AG04450 (cell line): ENCODE measurements at regions not wholly inside any gene's neighbourhood (a gene's known extent, or its start where the extent isn't known, plus 50 kb on each side); places are given as distances from the start of the nearest gene placed in this dataset.

Experiments used
- CTCF ChIA-PET: fragments of 300-600, 350-600 bp; formaldehyde crosslinking; extraction: SDS; loops from one replicate; lab custom pipeline; 2022; ENCODE audit warnings: antibody characterized with exemption, inconsistent platforms; lab: Charles Lee
- POLR2A ChIA-PET: fragments of 350-600 bp; formaldehyde crosslinking; extraction: SDS; loops from one replicate; lab custom pipeline; 2021; ENCODE audit warnings: antibody characterized with exemption, inconsistent platforms; lab: Yijun Ruan, JAX
- DNase-seq: peaks from one replicate; pipeline ENCODE4 v3.0.0-alpha.2; 2011; ENCODE audit warnings: low read depth, low spot score
- H3K27ac ChIP-seq: one replicate; pipeline ENCODE4 v1.5.1; 2012; ENCODE audit warnings: low read depth, low read length, control low read depth
- H3K27me3 ChIP-seq: one replicate; pipeline ENCODE4 v1.6.0; 2012; ENCODE audit warnings: low read length; ENCODE audit not compliant: control insufficient read depth, insufficient read depth
- H3K4me3 ChIP-seq: 2 replicates; pipeline ENCODE4 v1.5.1; 2011; ENCODE audit warnings: mild to moderate bottlenecking, low read depth, low read length, control low read depth
- H3K9me3 ChIP-seq: 2 replicates; pipeline ENCODE4 v1.5.1; 2012; ENCODE audit warnings: low read length; ENCODE audit not compliant: control insufficient read depth, insufficient read depth
- CTCF ChIP-seq: IDR thresholded peaks from 2 replicates; pipeline ENCODE4 v1.5.1; 2011; ENCODE audit warnings: low read depth, low read length, control low read depth, inconsistent platforms

- no peak for TF ChIP-seq CTCF
Observed at GRCh38 chr1:5575396-5575940, 416.8 kb downstream of the NPHP4 start.

GRCh38 chr1:5574641-5575040, 417.6 kb downstream of the NPHP4 start:
- TF ChIP-seq CTCF = no peak
- POLR2A ChIA-PET = no interaction called here
- Histone ChIP-seq H3K27me3 (no peaks in the 10 kb centered on the region), H3K4me3 (no peak overlapping the region), H3K27ac (no peak overlapping the region), H3K9me3 (peaks cover 55% of the 10 kb centered on the region)
- no peak for DNase-seq
- CTCF ChIA-PET = no interaction called here

More at GRCh38 chr1:5575396-5575940, 416.8 kb downstream of the NPHP4 start:
- POLR2A ChIA-PET = no interaction called here
- CTCF ChIA-PET = no interaction called here
- Histone ChIP-seq H3K27ac (no peak overlapping the region), H3K27me3 (no peaks in the 10 kb centered on the region), H3K4me3 (no peak overlapping the region), H3K9me3 (peaks cover 60% of the 10 kb centered on the region)
- no peak for DNase-seq

GRCh38 chr1:5572794-5573193, 419.4 kb downstream of the NPHP4 start:
- no peak overlapping the region for H3K4me3 ChIP-seq
- DNase-seq = no peak
- POLR2A ChIA-PET = no interaction called here
- H3K27me3 ChIP-seq = no peaks in the 10 kb centered on the region
- TF ChIP-seq CTCF = no peak
- no peak overlapping the region for H3K27ac ChIP-seq
- CTCF ChIA-PET = no interaction called here
- H3K9me3 ChIP-seq = peaks cover 55% of the 10 kb centered on the region

GRCh38 chr1:5571861-5572401, 420.3 kb downstream of the NPHP4 start:
- POLR2A ChIA-PET = no interaction called here
- no peak for DNase-seq
- Histone ChIP-seq H3K27ac (no peak overlapping the region), H3K4me3 (no peak overlapping the region), H3K9me3 (peaks cover 52% of the 10 kb centered on the region), H3K27me3 (no peaks in the 10 kb centered on the region)
- CTCF ChIA-PET = no interaction called here
- TF ChIP-seq CTCF = no peak

GRCh38 chr1:5571438-5571837, 420.8 kb downstream of the NPHP4 start:
- CTCF ChIA-PET = no interaction called here
- POLR2A ChIA-PET = no interaction called here
- H3K4me3 ChIP-seq = no peak overlapping the region

More at GRCh38 chr1:5571438-5571837, 420.8 kb downstream of the NPHP4 start:
- no peak overlapping the region for H3K27ac ChIP-seq
- peaks cover 51% of the 10 kb centered on the region for H3K9me3 ChIP-seq
- H3K27me3 ChIP-seq = no peaks in the 10 kb centered on the region
- no peak for TF ChIP-seq CTCF
- DNase-seq = no peak
